GM12878 (cell line): ENCODE measurements at regions not wholly inside any gene's neighbourhood (a gene's known extent, or its start where the extent isn't known, plus 50 kb on each side); places are given as distances from the start of the nearest gene placed in this dataset.

ENCODE experiments used
- ATAC-seq: fragments of 200-7000 bp; cut with Tn5 transposase; 3 replicates; pipeline ENCODE4 v1.9.1; 2020; ENCODE audit warnings: mild to moderate bottlenecking, moderate library complexity
- BruUV-seq: library from RNA; stranded (reverse); fragments of 400-500 nt; replicated peaks from 2 replicates; lab custom pipeline; 2021; lab: Mats Ljungman, UMichigan
- CTCF ChIA-PET: fragments of 300-600 bp; sonication (Branson Sonifier 250); formaldehyde crosslinking; extraction: SDS; loops from one replicate; lab custom pipeline; 2021; ENCODE audit warnings: inconsistent platforms; lab: Yijun Ruan, JAX
- POLR2A ChIA-PET: fragments of 350-600 bp; formaldehyde crosslinking; extraction: SDS; loops from one replicate; lab custom pipeline; 2021; ENCODE audit warnings: inconsistent platforms; lab: Charles Lee
- RAD21 ChIA-PET: fragments of 300-600 bp; sonication (Branson Sonifier 250); formaldehyde crosslinking; loops from one replicate; lab custom pipeline; 2023; ENCODE audit warnings: antibody characterized with exemption; ENCODE audit not compliant: unreplicated experiment; lab: Charles Lee
- SMC1A ChIA-PET: fragments of 300-600 bp; sonication (Branson Sonifier 250); formaldehyde crosslinking; loops from one replicate; lab custom pipeline; 2023; ENCODE audit not compliant: unreplicated experiment, uncharacterized antibody; lab: Charles Lee
- DNase-seq: peaks from one replicate; pipeline ENCODE4 v3.0.0-alpha.2; 2011; ENCODE audit warnings: low read depth, low spot score
- FAIRE-seq: peaks from 3 replicates; lab custom pipeline; 2011; peaks lifted over from hg19 to GRCh38; lab: Jason Lieb, UNC
- H2AFZ ChIP-seq: 2 replicates; pipeline ENCODE4 v1.6.0; 2011; ENCODE audit warnings: low read depth, low read length, control low read depth; ENCODE audit not compliant: control insufficient read depth
- H3K27ac ChIP-seq: 2 replicates; pipeline ENCODE4 v1.5.1; 2011; ENCODE audit warnings: control low read depth; ENCODE audit not compliant: control insufficient read depth, insufficient read depth
- H3K27me3 ChIP-seq, 2 experiments: replicated peaks in 1 of 2; 2 replicates each; pipeline versions ENCODE4 v1.6.0 to v1.6.1; 2011; ENCODE audit warnings: low read length in 1 of 2; ENCODE audit not compliant: control insufficient read depth in 2 of 2, insufficient read depth in 2 of 2
- H3K36me3 ChIP-seq, 2 experiments: 2 replicates each; pipeline ENCODE4 v1.5.1; 2011; ENCODE audit warnings: low read length in 1 of 2; ENCODE audit not compliant: control insufficient read depth in 2 of 2, insufficient read depth in 2 of 2
- H3K4me1 ChIP-seq: 2 replicates; pipeline ENCODE4 v1.6.1; 2011; ENCODE audit warnings: mild to moderate bottlenecking, low read length, moderate library complexity, mixed read lengths; ENCODE audit not compliant: control insufficient read depth, insufficient read depth
- H3K4me2 ChIP-seq: 2 replicates; pipeline ENCODE4 v1.6.0; 2011; ENCODE audit warnings: control low read depth; ENCODE audit not compliant: control insufficient read depth, insufficient read depth
- H3K4me3 ChIP-seq: fragments of 200-600 bp; sonication (generic); 2 replicates; pipeline ENCODE4 v1.5.1; 2016
- H3K79me2 ChIP-seq: 2 replicates; pipeline ENCODE4 v1.6.0; 2011; ENCODE audit warnings: low read length; ENCODE audit not compliant: control insufficient read depth, insufficient read depth
- H3K9ac ChIP-seq: 2 replicates; pipeline ENCODE4 v1.8.0; 2011; ENCODE audit warnings: low read length, control low read depth, mixed read lengths; ENCODE audit not compliant: control insufficient read depth, insufficient read depth
- H3K9me3 ChIP-seq: replicated peaks from 3 replicates; pipeline ENCODE4 v1.5.1; 2011; ENCODE audit warnings: mild to moderate bottlenecking, low read length; ENCODE audit not compliant: control insufficient read depth, insufficient read depth
- H4K20me1 ChIP-seq: 2 replicates; pipeline ENCODE4 v1.6.0; 2011; ENCODE audit not compliant: control insufficient read depth, insufficient read depth
- ASH2L ChIP-seq: fragments of 300-600, 200-600 bp; sonication (generic); IDR thresholded peaks from 2 replicates; pipeline ENCODE4 v1.6.1; 2017; ENCODE audit warnings: low read depth, mild to moderate bottlenecking, borderline replicate concordance
- BMI1 ChIP-seq: fragments of 450-650 bp; IDR thresholded peaks from 2 replicates; pipeline ENCODE4 v1.6.1; 2016; ENCODE audit warnings: mild to moderate bottlenecking, moderate library complexity, borderline replicate concordance
- CBFB ChIP-seq: IDR thresholded peaks from 2 replicates; pipeline ENCODE4 v1.6.1; 2016; ENCODE audit warnings: antibody characterized with exemption, low read depth
- E4F1 ChIP-seq: fragments of 450-650 bp; IDR thresholded peaks from 2 replicates; pipeline ENCODE4 v1.6.1; 2018; ENCODE audit warnings: borderline replicate concordance, mild to moderate bottlenecking; ENCODE audit not compliant: partially characterized antibody
- ESRRA ChIP-seq: IDR thresholded peaks from 2 replicates; pipeline ENCODE4 v1.6.1; 2012; ENCODE audit warnings: mild to moderate bottlenecking, low read length, improper control_type of control experiment
- FOXK2 ChIP-seq: fragments of 450-650 bp; IDR thresholded peaks from 2 replicates; pipeline ENCODE4 v1.6.1; 2017; ENCODE audit warnings: mild to moderate bottlenecking, moderate library complexity
- GABPA ChIP-seq: IDR thresholded peaks from 2 replicates; pipeline ENCODE4 v1.6.1; 2014; ENCODE audit warnings: antibody characterized with exemption, low read depth, mild to moderate bottlenecking, inconsistent platforms
- MTA2 ChIP-seq: fragments of 450-650 bp; IDR thresholded peaks from 2 replicates; pipeline ENCODE4 v1.6.1; 2016; ENCODE audit warnings: low read depth, mild to moderate bottlenecking, moderate library complexity
- NFYB ChIP-seq: IDR thresholded peaks from 2 replicates; pipeline ENCODE4 v1.6.1; 2011; ENCODE audit warnings: low read depth, mild to moderate bottlenecking, low read length, improper control_type of control experiment, moderate library complexity; ENCODE audit not compliant: insufficient read depth
- NR2F1 ChIP-seq: fragments of 450-650 bp; conservative IDR thresholded peaks from 2 replicates; pipeline ENCODE4 v1.6.1; 2017; ENCODE audit warnings: mild to moderate bottlenecking
- RELB ChIP-seq: fragments of 450-650 bp; IDR thresholded peaks from 2 replicates; pipeline ENCODE4 v1.6.1; 2017; ENCODE audit warnings: low read depth, mild to moderate bottlenecking, moderate library complexity
- TCF12 ChIP-seq: IDR thresholded peaks from 2 replicates; pipeline ENCODE4 v1.6.1; 2011; ENCODE audit warnings: low read depth, mild to moderate bottlenecking, low read length
- TCF3 ChIP-seq: IDR thresholded peaks from 2 replicates; pipeline ENCODE4 v1.6.1; 2012; ENCODE audit warnings: low read depth, mild to moderate bottlenecking, low read length, borderline replicate concordance; ENCODE audit not compliant: insufficient read depth
- ZBED1 ChIP-seq: IDR thresholded peaks from 2 replicates; pipeline ENCODE4 v1.6.1; 2016; ENCODE audit warnings: borderline replicate concordance
- ZSCAN29 ChIP-seq: fragments of 450-650 bp; IDR thresholded peaks from 2 replicates; pipeline ENCODE4 v1.6.1; 2017; ENCODE audit warnings: mild to moderate bottlenecking, moderate library complexity
- WGBS: methylation state at CpG from one replicate; pipeline ENCODE4 v1.1.6; 2016; ENCODE audit warnings: low lambda C conversion rate; ENCODE audit not compliant: insufficient replicate concordance, insufficient coverage; ENCODE audit errors: missing lambda C conversion rate; 5-methylcytosine and 5-hydroxymethylcytosine counted together
- in situ Hi-C: fragments of 300-500 bp; cut with MboI; formaldehyde crosslinking; loops from 9 replicates; pipeline ENCODE4 v1.14.3; 2018; ENCODE audit warnings: mixed read lengths
- intact Hi-C: fragments of 100-400 bp; cut with micrococcal nuclease; formaldehyde crosslinking; loops from one replicate; pipeline ENCODE4 v1.14.2; 2022; ENCODE audit not compliant: unreplicated experiment

GRCh38 chr7:94212160-94212559 lies 182.5 kb upstream of the COL1A2 start:
- in situ Hi-C loops (no loop called here), intact Hi-C loops (no loop called here)
- Histone ChIP-seq H3K27me3 (no peaks in the 10 kb centered on the region), H3K79me2 (no peaks in the 10 kb centered on the region), H3K4me1 (no peaks in the 10 kb centered on the region), H2AFZ (no peak overlapping the region), H3K9ac (no peak overlapping the region), H3K4me2 (no peak overlapping the region), H3K9me3 (no peaks in the 10 kb centered on the region; the same call in 2 of the 3 replicates), H3K4me3 (no peak overlapping the region), H3K27ac (no peak overlapping the region), H3K36me3 (no peaks in the 10 kb centered on the region), H4K20me1 (no peaks in the 10 kb centered on the region)
- no peak for DNase-seq
- RAD21 ChIA-PET = no interaction called here
- CTCF ChIA-PET = interaction anchor here (1.5 to 1.6 kb wide), 2 partner anchors 10 to 125 kb away, joined by 3 to 5 read pairs; no protein-coding TSS in a partner anchor
- SMC1A ChIA-PET = interaction anchor here (0.9 to 1.2 kb wide), 4 partner anchors 10 to 309 kb away, joined by 3 to 8 read pairs (median 3); no protein-coding TSS in a partner anchor
- no peak for FAIRE-seq
- TF ChIP-seq ZSCAN29 = no peak
- TF ChIP-seq TCF12 = no peak
- TF ChIP-seq NR2F1 = no peak
- no peak for TF ChIP-seq ESRRA
- no peak for TF ChIP-seq BMI1
- no peak for TF ChIP-seq CBFB
- no peak for ATAC-seq
- no TSS peak for BruUV-seq
- 23% methylated on average over 1 of the region's 1 CpG for WGBS
- POLR2A ChIA-PET = no interaction called here

- Histone ChIP-seq H3K79me2 (no peaks in the 10 kb centered on the region), H4K20me1 (no peaks in the 10 kb centered on the region), H3K4me2 (no peak overlapping the region), H3K27ac (no peak overlapping the region), H3K9ac (no peak overlapping the region), H3K36me3 (no peaks in the 10 kb centered on the region), H3K4me1 (no peaks in the 10 kb centered on the region), H3K4me3 (no peak overlapping the region), H3K27me3 (no peaks in the 10 kb centered on the region), H3K9me3 (no peaks in the 10 kb centered on the region; the same call in 2 of the 3 replicates), H2AFZ (no peak overlapping the region)
- POLR2A ChIA-PET = no interaction called here
- DNase-seq (no peak), ATAC-seq (no peak), FAIRE-seq (no peak)
- CTCF ChIA-PET = interaction anchor here (0.6 to 2.2 kb wide), 2 partner anchors 145 to 314 kb away, joined by 3 to 7 read pairs; no protein-coding TSS in a partner anchor
- RAD21 ChIA-PET = no interaction called here
- intact Hi-C loops (no loop called here), in situ Hi-C loops (no loop called here)
- no TSS peak for BruUV-seq
- SMC1A ChIA-PET = interaction anchor here (0.7 to 1.4 kb wide), 4 partner anchors 11 to 130 kb away, joined by 3 to 4 read pairs (median 4); no protein-coding TSS in a partner anchor
- WGBS = 26% methylated on average over 3 of the region's 3 CpGs
- TF ChIP-seq FOXK2 = no peak
- no peak for TF ChIP-seq GABPA
- TF ChIP-seq E4F1 = no peak
- TF ChIP-seq NFYB = no peak
- TF ChIP-seq TCF3 = no peak
- TF ChIP-seq ASH2L = no peak
- TF ChIP-seq ZBED1 = no peak
- no peak for TF ChIP-seq RELB
- no peak for TF ChIP-seq MTA2
These were observed 177.7 kb upstream of the COL1A2 start for GRCh38 chr7:94216944-94217461.
